ENCODE measurements at regions not wholly inside any gene's neighbourhood (a gene's known extent, or its start where the extent isn't known, plus 50 kb on each side); places are given as distances from the start of the nearest gene placed in this dataset.

- Mint-ChIP-seq H3K27me3 (ENCODE audit: low read depth, unreplicated experiment) (no peaks in the 10 kb centered on the region), H3K27ac (ENCODE audit: unreplicated experiment) (no peak overlapping the region), H3K9me3 (ENCODE audit: unreplicated experiment) (peaks cover 9% of the 10 kb centered on the region), H3K36me3 (ENCODE audit: low read depth, unreplicated experiment) (no peaks in the 10 kb centered on the region), H3K4me1 (ENCODE audit: low read depth, unreplicated experiment) (no peaks in the 10 kb centered on the region), H3K4me3 (ENCODE audit: unreplicated experiment) (no peak overlapping the region)
- no peaks in the 10 kb centered on the region for H3K4me1 ChIP-seq (ENCODE audit: insufficient read depth, low read length)
- no peaks in the 10 kb centered on the region for H3K36me3 ChIP-seq (ENCODE audit: insufficient read depth, low read length)
- H3K9ac ChIP-seq (ENCODE audit: low read length): no peak overlapping the region
- no peaks in the 10 kb centered on the region for H3K9me3 ChIP-seq (ENCODE audit: insufficient read depth, low read depth, low read length)
- no peak for TF ChIP-seq CTCF (IDR thresholded peaks at IDR 0.05; ENCODE audit: insufficient read depth, low read depth, low read length)
- no peak overlapping the region for H2AFZ ChIP-seq (ENCODE audit: low read depth, low read length)
- H3K4me2 ChIP-seq (ENCODE audit: low read length): no peak overlapping the region
- DNase-seq (ENCODE audit: low read depth): no peak
- H3K27ac ChIP-seq (ENCODE audit: low read depth, low read length): no peak overlapping the region
- no peaks in the 10 kb centered on the region for H3K79me2 ChIP-seq (ENCODE audit: insufficient read depth, low read length)
- no peaks in the 10 kb centered on the region for H4K20me1 ChIP-seq (ENCODE audit: insufficient read depth, low read length)
- no peaks in the 10 kb centered on the region for H3K27me3 ChIP-seq (ENCODE audit: insufficient read depth, low read length)
- H3K4me3 ChIP-seq (ENCODE audit: insufficient read depth, low read depth, low read length): no peak overlapping the region
- no peak for FAIRE-seq
Observed at GRCh38 chr4:170491981-170492380, 402.2 kb upstream of the AADAT start.

- Mint-ChIP-seq H3K36me3 (ENCODE audit: low read depth, unreplicated experiment) (no peaks in the 10 kb centered on the region), H3K9me3 (ENCODE audit: unreplicated experiment) (no peaks in the 10 kb centered on the region), H3K4me3 (ENCODE audit: unreplicated experiment) (no peak overlapping the region), H3K27me3 (ENCODE audit: low read depth, unreplicated experiment) (no peaks in the 10 kb centered on the region), H3K4me1 (ENCODE audit: low read depth, unreplicated experiment) (no peaks in the 10 kb centered on the region), H3K27ac (ENCODE audit: unreplicated experiment) (no peak overlapping the region)
- no peak overlapping the region for H3K4me3 ChIP-seq (ENCODE audit: insufficient read depth, low read depth, low read length)
- FAIRE-seq: no peak
- H4K20me1 ChIP-seq (ENCODE audit: insufficient read depth, low read length): no peaks in the 10 kb centered on the region
- no peaks in the 10 kb centered on the region for H3K79me2 ChIP-seq (ENCODE audit: insufficient read depth, low read length)
- no peaks in the 10 kb centered on the region for H3K27me3 ChIP-seq (ENCODE audit: insufficient read depth, low read length)
- H3K27ac ChIP-seq (ENCODE audit: low read depth, low read length): no peak overlapping the region
- no peaks in the 10 kb centered on the region for H3K4me1 ChIP-seq (ENCODE audit: insufficient read depth, low read length)
- TF ChIP-seq EZH2 (IDR thresholded peaks at IDR 0.05; ENCODE audit: insufficient read depth, low read length): no peak
- TF ChIP-seq CTCF (IDR thresholded peaks at IDR 0.05; ENCODE audit: insufficient read depth, low read depth, low read length): no peak
- no peak overlapping the region for H3K9ac ChIP-seq (ENCODE audit: low read length)
- H3K9me3 ChIP-seq (ENCODE audit: insufficient read depth, low read depth, low read length): no peaks in the 10 kb centered on the region
- H2AFZ ChIP-seq (ENCODE audit: low read depth, low read length): no peak overlapping the region
- no peak overlapping the region for H3K4me2 ChIP-seq (ENCODE audit: low read length)
- H3K36me3 ChIP-seq (ENCODE audit: insufficient read depth, low read length): no peaks in the 10 kb centered on the region
- DNase-seq (ENCODE audit: low read depth): no peak
Observed at GRCh38 chr4:170476351-170476750, 386.6 kb upstream of the AADAT start.

GRCh38 chr4:170465429-170465828 is 375.7 kb upstream of the AADAT start:
- H3K36me3 Mint-ChIP-seq (ENCODE audit: low read depth, unreplicated experiment): no peaks in the 10 kb centered on the region
- no peak for DNase-seq (ENCODE audit: low read depth)

More at GRCh38 chr4:170465429-170465828, 375.7 kb upstream of the AADAT start:
- Histone ChIP-seq H3K36me3 (ENCODE audit: insufficient read depth, low read length) (no peaks in the 10 kb centered on the region), H4K20me1 (ENCODE audit: insufficient read depth, low read length) (no peaks in the 10 kb centered on the region), H3K27ac (ENCODE audit: low read depth, low read length) (no peak overlapping the region), H3K9me3 (ENCODE audit: insufficient read depth, low read depth, low read length) (peaks cover 2% of the 10 kb centered on the region), H3K27me3 (ENCODE audit: insufficient read depth, low read length) (no peaks in the 10 kb centered on the region), H3K4me1 (ENCODE audit: insufficient read depth, low read length) (no peaks in the 10 kb centered on the region), H2AFZ (ENCODE audit: low read depth, low read length) (no peak overlapping the region), H3K4me3 (ENCODE audit: insufficient read depth, low read depth, low read length) (no peak overlapping the region), H3K4me2 (ENCODE audit: low read length) (no peak overlapping the region), H3K9ac (ENCODE audit: low read length) (no peak overlapping the region), H3K79me2 (ENCODE audit: insufficient read depth, low read length) (no peaks in the 10 kb centered on the region)
- Mint-ChIP-seq H3K4me1 (ENCODE audit: low read depth, unreplicated experiment) (no peaks in the 10 kb centered on the region), H3K27ac (ENCODE audit: unreplicated experiment) (no peak overlapping the region), H3K4me3 (ENCODE audit: unreplicated experiment) (no peak overlapping the region), H3K27me3 (ENCODE audit: low read depth, unreplicated experiment) (no peaks in the 10 kb centered on the region), H3K9me3 (ENCODE audit: unreplicated experiment) (no peaks in the 10 kb centered on the region)
- no peak for FAIRE-seq
- TF ChIP-seq EZH2 (IDR thresholded peaks at IDR 0.05; ENCODE audit: insufficient read depth, low read length) (no peak), CTCF (IDR thresholded peaks at IDR 0.05; ENCODE audit: insufficient read depth, low read depth, low read length) (no peak)

All from astrocyte (in vitro differentiated cells and primary cell).